ENCODE measurements at regions not wholly inside any gene's neighbourhood (a gene's known extent, or its start where the extent isn't known, plus 50 kb on each side); places are given as distances from the start of the nearest gene placed in this dataset.
A peak's percentile ranks its signal among the peaks of the same experiment; 100 is the strongest.

GRCh38 chr1:45258059-45258650 lies 51.8 kb upstream of the ZSWIM5 start:
- no peak overlapping the region for H3K4me3 ChIP-seq (replicated peaks in 1 of 3; ENCODE audit: insufficient read depth in 1 of 3, low read depth in 2 of 3, low read length in 3 of 3)
- ChIA-PET CTCF (ENCODE audit: low intra/inter-chr PET ratio, low total read pairs) (no interaction called here), POLR2A (no interaction called here)
- DNase-seq (ENCODE audit: low spot score) (no peak), FAIRE-seq (no peak), ATAC-seq (no peak)
- no peaks in the 10 kb centered on the region for H4K20me1 ChIP-seq (ENCODE audit: insufficient read depth, low read length)
- H3K27me3 ChIP-seq (ENCODE audit: control insufficient read depth in 1 of 2, insufficient read depth in 2 of 2, low read length in 2 of 2) = no peaks in the 10 kb centered on the region; a peak in 1 of 5 replicates
- H3K9ac ChIP-seq (ENCODE audit: insufficient read depth, low read depth, low read length) = no peak overlapping the region
- no peak overlapping the region for H3K27ac ChIP-seq (ENCODE audit: extremely low read length, insufficient read depth, low read length)
- WGBS (ENCODE audit: low lambda C conversion rate) = 100% methylated on average over 1 of the region's 1 CpG
- intact Hi-C loops (cut with micrococcal nuclease; ENCODE audit: unreplicated experiment) = no loop called here
- H3K79me2 ChIP-seq (ENCODE audit: insufficient read depth, low read length) = no peaks in the 10 kb centered on the region
- in situ Hi-C loops (cut with HindIII; ENCODE audit: extremely low pct_ligation_motif_present, low pct_unique_long_range_greater_than_20kb) = no loop called here
- no peak overlapping the region for H2AFZ ChIP-seq (ENCODE audit: low read length)
- peaks cover 25% of the 10 kb centered on the region for H3K9me3 ChIP-seq (ENCODE audit: low read length)
- no peaks in the 10 kb centered on the region for H3K36me3 ChIP-seq (replicated peaks in 1 of 2; ENCODE audit: control insufficient read depth in 1 of 2, insufficient read depth in 2 of 2, low read length in 2 of 2)
- no TSS peak for BruUV-seq (replicated peaks)
- peaks cover 44% of the 10 kb centered on the region for H3K4me1 ChIP-seq (ENCODE audit: insufficient read depth, low read length)
- no peak overlapping the region for H3K4me2 ChIP-seq (ENCODE audit: low read depth, low read length)
- TF ChIP-seq ZNF280D (CRISPR knock-in tag; IDR thresholded peaks at IDR 0.05) (0 out of 2 replicates have a peak, but pooled peaks have one; percentile 73), ZFP36 (IDR thresholded peaks at IDR 0.05; ENCODE audit: borderline replicate concordance, low read depth, low read length, partially characterized antibody) (peak; percentile 96), ZBTB40 (IDR thresholded peaks at IDR 0.05) (no peak), ZBTB40 (CRISPR knock-in tag; IDR thresholded peaks at IDR 0.05) (0 out of 2 replicates have a peak, but pooled peaks have one; percentile 33), DMTF1 (CRISPR knock-in tag; IDR thresholded peaks at IDR 0.05) (no peak), JUND (CRISPR knock-in tag; IDR thresholded peaks at IDR 0.05) (no peak), ZNF280B (CRISPR knock-in tag; IDR thresholded peaks at IDR 0.05; ENCODE audit: borderline replicate concordance) (peak; percentile 66; the same call in 1 of the 2 replicates)
